GM18519 (cell line): ENCODE measurements at regions not wholly inside any gene's neighbourhood (a gene's known extent, or its start where the extent isn't known, plus 50 kb on each side); places are given as distances from the start of the nearest gene placed in this dataset.
"Not testable (repeated sequence)": the region's sequence is repeated elsewhere in the genome, so short reads cannot be mapped to it uniquely, and the experiment has no call there.

Source experiments
- ATAC-seq: cut with Tn5 transposase; IDR thresholded peaks from one replicate; pipeline ENCODE4 v1.9.1; 2021; ENCODE audit warnings: mild to moderate bottlenecking, moderate library complexity; ENCODE audit not compliant: unreplicated experiment, low FRiP score

DNA sequence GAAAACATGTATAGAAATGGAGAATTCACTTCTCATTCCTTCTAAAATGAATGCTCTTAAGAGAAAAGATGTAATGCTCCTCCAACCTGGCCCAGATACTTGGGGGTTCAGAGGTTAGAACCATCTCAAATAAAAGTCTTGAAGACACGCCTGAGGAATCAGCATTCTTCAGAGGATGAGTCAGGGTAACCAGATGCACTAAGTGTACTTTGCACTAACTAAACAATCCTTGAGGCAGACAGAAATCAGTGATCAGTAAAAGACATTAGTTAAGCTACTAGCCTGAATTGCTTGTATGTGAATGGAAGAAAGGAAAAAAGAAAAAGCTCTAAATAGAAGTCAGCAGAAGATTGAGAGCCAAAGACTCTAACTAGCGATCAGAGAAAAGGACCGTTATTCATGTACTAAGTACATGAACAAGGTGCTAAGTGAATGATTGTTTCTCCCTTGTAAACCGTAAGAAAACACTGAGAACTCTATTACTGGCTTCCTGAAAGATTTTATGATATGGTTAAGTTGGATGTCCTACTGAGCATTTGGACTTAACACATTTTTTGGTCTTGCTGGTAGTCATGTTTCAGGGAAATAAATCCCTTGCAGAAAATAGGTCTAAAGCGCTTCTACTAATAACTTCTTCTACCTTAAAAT lies 738.3 kb downstream of the STPG2 start:
- no peak for ATAC-seq

DNA sequence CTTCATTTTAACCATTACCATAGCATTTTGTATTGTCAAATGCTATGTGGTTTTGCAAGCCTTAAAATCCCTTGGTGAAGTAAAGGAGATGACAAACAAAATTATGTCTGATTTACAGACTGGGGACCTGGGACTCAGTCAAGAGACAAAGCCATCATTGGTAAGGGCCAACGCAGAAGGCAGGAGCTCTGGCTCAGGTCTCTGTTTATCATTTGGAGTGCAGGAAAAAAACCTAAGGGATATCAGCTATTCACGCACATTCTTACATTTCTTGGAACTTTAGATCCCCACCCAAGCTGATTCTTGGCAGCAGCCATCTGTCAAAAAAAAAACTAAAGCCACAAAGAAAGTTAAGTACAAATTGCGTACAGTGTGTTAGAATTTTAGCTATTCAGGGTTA lies 731.9 kb downstream of the STPG2 start:
- no peak for ATAC-seq

DNA sequence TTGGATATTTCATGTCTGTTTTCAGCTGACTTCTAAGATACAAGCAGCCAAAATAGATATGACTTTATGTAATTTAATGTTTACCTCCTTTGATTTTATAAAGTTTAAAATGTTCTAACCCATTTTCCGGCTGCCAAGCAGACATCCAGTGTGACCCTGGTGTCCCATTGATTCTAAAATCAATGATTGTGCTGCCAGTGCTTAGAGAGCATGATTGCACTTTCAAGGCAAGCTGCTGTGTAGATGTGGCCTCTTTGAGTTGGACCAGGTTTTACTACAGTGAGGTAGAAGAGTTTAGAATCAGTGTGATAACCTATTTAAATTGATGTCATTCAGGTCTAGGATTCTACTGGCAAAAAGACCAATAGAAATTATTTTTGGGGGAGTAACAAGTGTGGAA lies 730.9 kb downstream of the STPG2 start:
- ATAC-seq: no peak

- ATAC-seq: no peak
These were observed 729.1 kb downstream of the STPG2 start for GRCh38 chr4:97414161-97414560.

DNA sequence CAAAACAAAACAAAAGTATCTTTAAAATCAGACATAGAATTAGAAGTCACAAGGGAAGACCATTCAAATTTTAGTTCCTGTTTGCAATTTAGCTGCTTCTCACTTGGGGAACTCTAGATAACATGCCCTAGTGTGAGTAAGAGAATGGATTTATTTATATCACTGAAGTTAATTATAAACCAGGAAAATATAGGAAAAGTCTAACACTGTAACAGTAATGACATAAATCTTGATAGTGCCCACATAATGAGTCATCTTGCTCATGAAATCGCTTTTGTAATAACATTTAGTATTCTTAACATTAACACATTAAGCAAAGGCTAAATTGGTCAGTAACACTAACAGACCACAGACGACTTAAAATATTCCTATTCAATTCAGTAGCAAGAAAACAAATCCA lies 710.7 kb downstream of the STPG2 start:
- no peak for ATAC-seq

DNA sequence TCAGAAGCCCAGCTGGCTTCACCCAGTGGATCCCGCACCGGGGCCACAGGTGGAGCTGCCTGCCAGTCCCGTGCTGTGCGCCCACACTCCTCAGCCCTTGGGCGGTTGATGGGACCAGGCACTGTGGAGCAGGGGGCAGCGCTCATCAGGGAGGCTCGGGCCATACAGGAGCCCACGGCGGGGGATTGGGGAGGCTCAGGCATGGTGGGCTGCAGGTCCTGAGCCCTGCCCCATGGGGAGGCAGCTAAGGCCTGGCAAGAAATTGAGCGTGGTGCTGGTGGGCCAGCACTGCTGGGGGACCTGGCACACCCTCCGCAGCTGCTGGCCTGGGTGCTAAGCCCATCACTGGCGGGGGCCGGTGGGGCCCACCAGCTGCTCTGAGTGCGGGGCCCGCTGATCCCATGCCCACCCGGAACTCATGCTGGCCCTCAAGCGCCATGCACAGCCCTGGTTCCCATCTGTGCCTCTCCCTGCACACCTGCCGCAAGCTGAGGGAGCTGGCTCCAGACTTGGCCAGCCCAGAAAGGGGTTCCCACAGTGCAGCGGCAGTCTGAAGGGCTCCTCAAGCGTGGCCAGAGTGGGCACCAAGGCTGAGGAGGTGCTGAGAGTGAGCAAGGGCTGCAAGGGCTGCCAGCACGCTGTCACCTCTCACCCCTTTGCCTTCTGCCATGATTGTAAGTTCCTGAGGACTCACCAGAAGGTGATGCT lies 705.1 kb downstream of the STPG2 start:
- not testable (repeated sequence) for ATAC-seq

- ATAC-seq: no peak
These were observed 690.1 kb downstream of the STPG2 start for GRCh38 chr4:97453186-97453585.

- ATAC-seq: no peak
These were observed 686.0 kb downstream of the STPG2 start for GRCh38 chr4:97457253-97457652.

DNA sequence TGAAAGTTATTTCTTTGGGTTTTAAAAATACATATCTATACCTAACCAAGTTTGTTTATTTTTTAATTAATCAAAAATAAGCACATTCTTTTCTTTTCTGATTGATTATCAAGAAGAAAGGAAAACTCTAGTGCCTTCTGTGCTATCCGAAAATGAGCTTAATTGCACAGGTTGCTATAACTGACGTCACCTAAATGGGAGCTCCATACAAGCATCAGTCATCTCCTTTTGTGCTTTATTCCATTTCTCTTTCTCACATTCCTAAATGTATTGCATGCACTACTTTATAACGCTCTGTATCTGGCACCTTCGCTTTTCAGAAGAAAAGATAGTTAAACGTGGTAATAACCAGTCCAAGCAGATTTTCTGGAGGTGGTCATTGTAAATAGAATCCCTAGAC lies 675.0 kb downstream of the STPG2 start:
- ATAC-seq: no peak

DNA sequence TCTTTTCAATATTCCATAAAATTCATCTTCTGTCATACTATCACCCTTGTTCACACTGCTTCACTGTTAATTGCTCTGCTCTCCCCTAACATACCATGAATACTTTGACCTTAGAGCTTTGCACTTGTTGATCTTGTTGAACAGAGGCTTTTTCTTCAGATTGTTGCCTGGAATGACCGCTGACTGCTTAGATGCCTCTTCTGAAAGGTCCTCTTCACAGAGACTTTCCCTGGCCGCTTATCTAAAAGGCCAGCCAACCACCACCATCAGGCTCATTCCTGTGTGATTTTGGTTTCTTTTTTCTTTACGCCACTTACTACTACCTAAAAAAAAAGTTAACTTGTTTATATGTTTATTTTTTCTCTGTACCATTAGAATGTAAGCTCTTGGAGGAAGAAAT lies 667.7 kb downstream of the STPG2 start:
- no peak for ATAC-seq

GRCh38 chr4:97477974-97478373 lies 665.3 kb downstream of the STPG2 start:
- no peak for ATAC-seq

DNA sequence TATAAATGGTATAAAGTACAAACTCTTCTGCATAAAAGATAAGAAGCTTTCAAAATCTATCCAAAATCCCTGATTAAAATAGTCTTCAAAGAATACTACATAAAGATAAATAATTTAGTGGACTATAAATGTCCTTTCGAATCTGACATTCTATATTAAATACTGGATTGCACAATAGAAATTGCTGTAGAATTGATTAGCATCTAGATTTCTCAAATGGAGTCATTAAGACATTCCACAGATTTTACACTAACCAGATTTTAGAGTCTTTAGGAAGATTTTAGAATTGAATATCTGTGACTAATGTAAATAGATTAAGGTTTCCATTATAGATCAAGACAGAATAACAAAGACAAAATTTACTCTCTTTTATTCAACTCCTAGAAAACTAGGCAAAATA lies 663.9 kb downstream of the STPG2 start:
- ATAC-seq: no peak

DNA sequence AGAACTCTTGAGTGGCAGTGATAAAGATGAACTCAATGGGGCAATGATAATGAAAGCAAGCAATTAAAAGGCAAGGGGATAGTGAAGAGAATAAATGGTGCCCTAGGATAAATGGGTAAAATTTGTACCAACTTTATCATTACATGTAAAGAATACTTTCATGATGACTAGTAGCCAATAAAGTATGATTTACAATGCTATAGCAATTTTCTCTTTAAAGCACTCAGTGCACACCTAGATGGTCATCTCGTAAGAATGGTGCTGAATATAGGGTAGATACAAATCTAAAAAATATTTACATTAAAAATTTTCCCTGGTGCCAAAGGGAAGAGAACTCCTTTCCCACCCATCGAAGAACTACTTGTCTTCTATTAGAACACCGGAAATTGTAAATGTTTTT lies 651.4 kb downstream of the STPG2 start:
- no peak for ATAC-seq

DNA sequence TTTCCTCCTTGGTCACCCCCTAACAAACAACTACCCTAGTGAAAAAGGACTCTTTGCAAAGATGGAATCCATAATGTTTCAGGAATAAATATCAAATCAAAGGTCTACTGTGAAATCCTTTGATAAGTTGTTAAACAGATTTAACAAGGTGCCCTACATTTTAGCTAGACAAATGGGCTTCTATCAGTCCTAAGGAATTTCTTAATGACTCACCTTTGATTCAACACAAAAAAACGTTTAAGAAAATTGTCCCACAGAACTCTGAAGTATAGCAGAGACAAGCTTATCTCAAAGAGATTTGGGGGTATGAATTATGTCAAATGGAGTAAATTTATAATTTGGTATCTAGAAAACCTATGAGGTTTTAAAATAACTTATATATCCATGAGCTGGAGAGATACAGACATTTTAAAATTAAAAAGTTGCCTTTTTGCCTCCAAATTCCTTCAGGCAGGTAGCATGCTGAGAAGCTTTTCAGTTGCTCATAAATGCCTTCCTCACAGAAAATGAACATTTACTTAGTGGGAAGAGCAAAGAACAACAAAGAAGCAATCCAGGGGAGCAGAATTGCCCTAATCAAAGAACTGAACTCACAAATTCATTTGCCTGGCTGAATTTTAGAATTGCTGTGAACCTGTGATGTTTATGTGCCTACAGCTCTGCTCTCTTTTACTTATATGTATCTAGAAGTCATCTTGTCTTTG lies 649.3 kb downstream of the STPG2 start:
- ATAC-seq: no peak

DNA sequence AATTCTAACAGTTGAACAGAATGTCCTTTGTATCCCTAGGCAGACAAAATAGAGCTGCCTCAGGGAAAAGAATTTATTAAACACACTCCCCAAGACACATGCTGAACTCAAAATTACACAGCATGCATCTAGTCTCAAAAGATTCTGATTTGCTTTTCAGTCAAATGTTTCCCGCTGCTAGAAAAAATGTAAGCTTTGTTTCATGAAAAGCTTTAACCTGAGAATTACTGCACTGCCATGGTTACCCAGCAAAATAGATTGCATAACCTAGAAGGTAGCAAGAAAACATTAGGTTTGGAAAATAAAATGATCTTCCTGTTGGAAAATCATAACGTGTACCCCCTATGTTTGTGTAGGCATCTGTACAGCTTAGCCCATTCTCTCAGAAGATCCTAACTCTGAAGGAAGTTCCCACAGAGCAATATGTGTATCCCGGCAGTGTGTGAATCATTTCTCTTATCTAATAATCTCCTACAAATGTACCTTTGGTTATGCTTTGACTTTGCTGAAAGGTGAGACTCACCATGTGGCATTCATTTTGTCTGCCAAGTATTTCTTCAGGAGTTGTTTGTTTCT lies 646.9 kb downstream of the STPG2 start:
- ATAC-seq: no peak

GRCh38 chr4:97498875-97499274 lies 644.4 kb downstream of the STPG2 start:
- ATAC-seq: no peak

- peak; percentile 91 for ATAC-seq
These were observed 642.9 kb downstream of the STPG2 start for GRCh38 chr4:97500423-97500822.

DNA sequence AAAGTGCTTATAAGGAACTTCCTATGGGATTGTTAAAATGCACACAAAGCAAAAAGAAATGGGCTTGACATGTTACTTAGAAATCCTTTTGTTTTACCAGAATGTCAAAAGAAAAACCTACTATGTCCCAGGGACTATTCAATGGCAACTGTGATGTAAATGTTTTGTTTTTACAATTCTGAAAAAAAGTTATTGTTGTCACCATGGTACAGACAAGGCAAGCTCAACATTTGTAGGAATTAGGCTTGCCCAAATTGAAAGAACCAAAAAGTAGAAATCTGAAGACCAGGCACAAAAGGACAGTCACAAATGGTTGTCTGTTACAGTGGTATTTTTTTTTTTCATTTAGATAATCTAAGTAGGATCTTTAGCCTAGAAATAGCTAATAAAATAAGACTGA lies 638.6 kb downstream of the STPG2 start:
- ATAC-seq: no peak

DNA sequence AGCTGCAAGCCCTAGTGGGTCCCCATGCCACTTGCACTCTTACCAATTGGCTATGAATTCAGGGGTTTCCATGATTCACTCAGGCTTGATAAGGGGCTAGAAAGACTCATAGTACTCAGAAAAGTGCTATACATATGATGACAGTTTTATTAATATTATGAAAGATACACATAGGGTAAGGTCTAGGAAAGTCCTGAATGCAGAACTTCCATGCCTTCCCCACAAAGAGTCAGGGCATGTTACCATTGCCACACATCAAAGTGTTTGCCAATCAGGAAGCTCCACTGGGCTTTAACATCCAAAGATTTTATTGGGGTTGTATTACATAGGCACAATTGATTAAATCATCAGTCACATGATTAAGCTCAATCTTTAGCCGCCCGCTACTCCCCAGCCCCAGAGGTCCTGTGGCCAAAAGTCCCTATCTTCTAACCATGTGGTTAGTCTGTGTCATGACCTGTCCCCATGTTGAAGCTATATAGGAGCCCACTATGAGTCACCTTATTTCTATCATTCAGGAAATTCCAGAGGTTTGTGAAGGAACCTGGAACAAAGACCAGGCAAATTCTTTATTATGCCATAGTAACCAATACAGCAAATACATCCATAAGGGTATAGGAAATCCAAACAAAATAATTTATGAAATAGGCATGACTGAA lies 635.6 kb downstream of the STPG2 start:
- ATAC-seq: no peak
